Activated CD4-positive, alpha-beta T cell treated with anti-CD3 and anti-CD28 coated beads, Interleukin-2, amount 50 U/mL, for 16 hours (primary cell): ENCODE measurements at regions not wholly inside any gene's neighbourhood (a gene's known extent, or its start where the extent isn't known, plus 50 kb on each side); places are given as distances from the start of the nearest gene placed in this dataset.
"Not testable (repeated sequence)": the region's sequence is repeated elsewhere in the genome, so short reads cannot be mapped to it uniquely, and the experiment has no call there.

Experiments
- DNase-seq: peaks from one replicate; pipeline ENCODE4 v3.0.0-alpha.2; 2020

GRCh38 chr17:77786740-77787505 is 171.6 kb upstream of the TNRC6C start:
- DNase-seq = no peak

- DNase-seq = no peak
Observed at GRCh38 chr17:77790143-77790829, 168.2 kb upstream of the TNRC6C start.

DNA sequence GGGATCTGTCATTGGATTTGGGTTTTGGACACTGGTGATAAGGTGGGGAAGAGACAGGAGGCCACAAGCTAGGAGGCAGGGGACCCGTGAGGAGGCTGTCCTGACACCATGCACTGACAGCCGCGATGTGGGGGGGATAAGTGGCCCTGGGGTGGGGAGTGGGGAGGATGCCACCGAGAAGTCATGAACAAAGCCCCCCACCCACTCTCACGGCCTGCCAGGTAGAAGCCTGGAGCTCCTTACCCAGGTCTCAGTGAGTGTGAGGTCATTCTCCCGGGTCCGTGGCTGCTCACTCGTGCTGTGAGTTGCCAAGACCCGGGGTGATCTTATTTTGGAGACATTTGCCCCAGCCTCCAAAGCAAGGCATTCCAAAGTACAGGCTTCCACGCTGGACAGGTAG is 165.9 kb upstream of the TNRC6C start:
- no peak for DNase-seq

DNA sequence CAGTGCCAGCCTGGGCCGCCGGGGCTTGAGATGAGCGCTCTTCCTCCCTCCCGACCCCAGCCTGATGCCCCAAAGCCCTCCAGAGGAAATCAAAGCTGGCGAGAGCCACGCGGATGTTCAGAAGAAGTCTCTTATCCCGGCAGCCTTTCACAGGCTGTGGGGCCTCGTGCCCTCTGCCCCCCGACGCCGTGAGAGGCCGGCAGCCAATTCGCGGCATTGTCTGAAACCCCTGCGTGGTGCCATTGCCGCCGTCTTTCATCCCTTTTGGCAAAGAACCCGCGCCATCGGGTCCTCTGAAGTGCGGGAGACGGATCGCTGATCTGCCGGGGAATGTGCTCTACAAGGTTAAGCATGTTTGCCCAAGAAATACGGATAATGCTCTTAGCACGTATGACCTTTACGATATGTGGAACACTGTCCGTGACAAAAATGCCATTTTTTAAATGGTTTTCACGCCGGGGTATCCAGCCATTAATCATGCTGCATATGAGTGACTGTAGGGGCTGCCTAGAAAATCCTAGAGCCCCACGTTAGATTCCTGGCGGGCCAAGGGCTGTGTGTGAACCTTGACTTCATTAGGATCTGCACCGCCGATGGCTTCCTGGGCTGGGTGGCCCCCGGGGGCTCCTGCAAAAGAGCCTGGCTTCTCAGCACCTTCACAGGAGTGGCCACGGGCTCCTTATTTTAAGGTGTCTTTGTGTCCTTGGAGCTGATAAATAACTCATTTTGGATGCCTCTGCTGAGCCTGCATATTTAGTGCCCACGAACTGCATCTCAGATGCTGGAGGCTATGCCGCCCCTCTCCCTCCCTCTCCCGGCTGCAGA is 165.1 kb upstream of the TNRC6C start:
- no peak for DNase-seq

GRCh38 chr17:77793971-77794235 is 164.6 kb upstream of the TNRC6C start:
- DNase-seq = no peak

DNA sequence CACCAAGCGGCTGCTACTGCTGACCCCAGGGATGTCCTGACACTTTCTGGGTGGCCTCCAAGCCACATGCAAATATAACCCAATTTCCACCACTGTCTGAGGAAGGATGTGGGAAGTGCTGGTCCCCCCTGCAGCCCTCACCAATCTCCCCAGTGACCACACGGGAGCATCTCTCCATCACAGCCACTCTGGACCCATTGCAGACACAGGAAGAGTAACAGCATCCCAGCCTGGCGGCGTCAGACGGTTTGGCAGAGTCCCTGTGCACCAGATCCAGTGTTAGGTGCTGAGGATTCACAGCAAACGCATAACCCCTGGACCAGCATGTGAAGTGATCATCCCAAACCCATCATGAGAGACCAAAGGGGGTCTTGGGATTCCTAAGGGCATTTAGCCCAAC is 163.7 kb upstream of the TNRC6C start:
- DNase-seq = no peak

DNA sequence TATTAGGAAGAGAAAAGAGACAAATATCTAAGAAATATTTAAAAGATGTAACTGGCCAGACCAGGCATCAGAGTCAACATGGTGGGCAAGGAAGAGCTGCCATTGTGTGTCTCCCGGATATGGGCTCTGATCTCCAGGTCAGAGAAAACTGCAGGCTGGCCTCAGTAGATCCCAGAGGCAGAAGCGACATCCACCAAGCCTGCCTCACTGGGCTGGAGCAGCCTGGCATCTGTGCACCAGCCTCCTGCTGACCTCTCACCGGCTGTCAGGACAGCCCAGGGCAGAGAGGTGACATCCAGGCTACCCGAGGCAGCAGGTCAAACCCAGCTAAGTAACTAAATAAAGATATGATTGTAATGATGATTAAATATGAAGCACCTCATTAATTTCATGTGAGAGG is 162.8 kb upstream of the TNRC6C start:
- no peak for DNase-seq

- no peak for DNase-seq
Observed at GRCh38 chr17:77796176-77796860, 162.2 kb upstream of the TNRC6C start.

DNA sequence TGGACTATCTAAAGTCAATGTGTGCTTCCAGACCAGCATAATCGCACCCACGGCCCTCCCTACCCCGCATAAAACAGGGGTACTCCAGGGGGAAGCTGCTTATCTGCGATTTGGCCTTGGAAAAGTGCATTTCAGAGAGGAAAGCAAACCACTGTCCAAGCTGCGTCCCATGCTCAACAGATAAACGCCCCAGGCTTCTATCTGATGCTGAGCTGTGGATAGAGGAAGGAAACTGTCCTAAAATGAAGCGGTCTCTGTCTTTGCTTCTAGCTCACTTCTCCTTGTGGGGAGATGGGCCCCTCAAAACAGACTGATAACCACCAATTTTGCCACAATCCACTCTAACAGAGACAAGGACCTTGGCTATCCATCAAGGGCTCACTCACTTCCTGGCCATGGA is 160.5 kb upstream of the TNRC6C start:
- DNase-seq = no peak

DNA sequence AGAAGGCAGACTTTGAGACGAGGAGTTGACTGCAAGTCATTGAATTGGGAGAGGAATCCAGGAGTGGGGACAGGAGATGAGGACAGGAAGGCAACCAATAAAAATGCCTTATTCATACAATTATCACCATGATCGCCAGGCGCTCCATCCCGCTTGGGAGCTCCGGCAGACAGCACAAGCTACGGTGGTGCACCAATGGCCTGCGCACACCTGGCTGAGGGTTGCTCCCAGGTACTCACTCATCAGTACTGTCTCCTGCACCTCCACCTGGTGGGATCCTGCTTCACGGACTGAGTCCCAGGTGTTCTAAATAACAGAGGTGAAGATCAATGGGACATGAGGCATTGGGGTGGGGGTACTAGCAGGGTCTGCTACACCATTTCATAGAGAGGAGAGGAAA is 160.0 kb upstream of the TNRC6C start:
- DNase-seq = no peak

DNA sequence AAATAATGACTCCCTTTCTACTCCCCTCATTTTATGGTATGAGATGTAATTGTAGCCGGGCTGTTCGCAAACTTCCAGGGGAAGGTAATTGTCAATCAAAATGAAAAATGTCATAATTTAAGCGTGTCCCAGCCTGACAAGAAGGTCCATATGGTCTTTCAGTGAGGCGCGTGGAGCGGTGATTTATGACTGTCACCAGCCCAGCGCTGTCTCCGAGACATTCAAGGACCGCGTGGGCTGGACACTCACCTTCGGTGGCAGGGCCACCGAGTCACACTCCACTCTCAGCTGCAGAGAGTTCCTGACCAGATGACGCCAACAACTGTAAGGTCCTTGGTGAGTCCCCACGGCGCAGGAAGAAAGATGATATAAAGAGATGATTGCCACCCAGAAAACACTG is 157.7 kb upstream of the TNRC6C start:
- DNase-seq = no peak

DNA sequence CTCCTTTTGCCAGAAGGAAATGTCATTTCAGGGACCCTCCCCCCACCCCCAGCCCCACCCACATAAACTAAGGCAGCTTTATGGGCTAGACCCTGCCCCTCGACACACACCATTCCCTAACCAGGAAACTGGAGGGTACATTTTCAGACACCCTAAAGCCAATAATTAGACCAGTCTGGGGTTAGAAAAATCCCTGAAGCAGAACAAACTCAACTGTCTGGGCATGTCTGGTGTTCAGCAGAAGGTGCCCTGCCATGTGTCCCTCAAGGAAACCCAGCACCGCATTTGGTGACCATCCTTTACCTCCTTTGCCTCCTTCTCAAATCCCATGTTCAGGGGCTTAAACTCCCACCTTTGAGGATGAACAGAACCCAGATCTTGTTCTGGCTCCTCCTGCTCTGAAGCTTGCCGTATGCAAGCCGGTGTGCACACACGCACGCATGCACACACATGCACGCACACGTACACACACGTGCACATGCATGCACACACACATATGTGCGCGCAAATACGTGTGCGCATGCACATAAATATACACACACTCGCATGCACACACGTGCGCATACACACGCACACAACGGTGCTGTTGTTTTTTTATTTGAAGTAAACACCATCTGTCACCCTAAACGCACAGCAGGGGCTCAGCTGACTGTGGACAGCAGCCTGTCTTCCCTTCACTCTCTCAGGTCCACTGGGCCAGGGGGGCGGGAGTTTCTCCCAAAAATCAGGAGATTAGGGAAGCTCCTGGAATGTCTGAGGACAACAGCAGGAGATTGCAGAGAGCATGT is 156.8 kb upstream of the TNRC6C start:
- DNase-seq = no peak

DNA sequence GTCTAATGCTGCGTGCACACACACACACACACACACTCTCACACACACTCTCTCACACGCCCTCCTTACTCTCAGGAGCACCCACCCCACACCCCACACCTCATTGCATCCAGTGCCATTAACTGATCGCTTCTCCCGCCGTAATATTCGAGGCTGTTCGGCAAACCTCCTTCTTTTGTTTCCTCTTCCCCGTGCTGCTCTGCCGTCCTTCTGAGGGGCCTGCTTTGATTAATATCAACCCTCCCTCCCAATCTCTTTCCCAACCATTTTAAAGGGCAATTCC is 156.2 kb upstream of the TNRC6C start:
- no peak for DNase-seq

DNA sequence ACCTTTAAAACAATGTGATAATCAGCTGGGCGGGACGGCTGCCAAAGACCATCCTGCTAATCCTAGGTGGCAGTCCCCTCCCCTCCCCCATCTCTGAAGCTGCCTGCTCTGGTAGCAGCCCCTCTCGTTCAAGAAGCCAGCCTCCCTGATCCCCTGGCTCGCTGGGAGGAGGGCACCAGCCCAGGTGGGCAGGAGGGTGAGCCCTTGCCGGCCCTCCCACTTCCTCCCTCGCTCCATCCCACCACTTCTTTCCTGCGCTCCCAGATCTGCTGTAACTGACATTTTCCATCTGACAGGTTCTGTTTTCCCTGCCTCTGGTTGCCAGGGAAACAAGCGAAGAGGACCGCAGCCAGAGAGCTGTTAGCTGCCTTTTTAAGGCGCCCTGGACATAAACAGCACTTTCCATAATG is 155.7 kb upstream of the TNRC6C start:
- no peak for DNase-seq

- no peak for DNase-seq
Observed at GRCh38 chr17:77803726-77804125, 154.8 kb upstream of the TNRC6C start.

DNA sequence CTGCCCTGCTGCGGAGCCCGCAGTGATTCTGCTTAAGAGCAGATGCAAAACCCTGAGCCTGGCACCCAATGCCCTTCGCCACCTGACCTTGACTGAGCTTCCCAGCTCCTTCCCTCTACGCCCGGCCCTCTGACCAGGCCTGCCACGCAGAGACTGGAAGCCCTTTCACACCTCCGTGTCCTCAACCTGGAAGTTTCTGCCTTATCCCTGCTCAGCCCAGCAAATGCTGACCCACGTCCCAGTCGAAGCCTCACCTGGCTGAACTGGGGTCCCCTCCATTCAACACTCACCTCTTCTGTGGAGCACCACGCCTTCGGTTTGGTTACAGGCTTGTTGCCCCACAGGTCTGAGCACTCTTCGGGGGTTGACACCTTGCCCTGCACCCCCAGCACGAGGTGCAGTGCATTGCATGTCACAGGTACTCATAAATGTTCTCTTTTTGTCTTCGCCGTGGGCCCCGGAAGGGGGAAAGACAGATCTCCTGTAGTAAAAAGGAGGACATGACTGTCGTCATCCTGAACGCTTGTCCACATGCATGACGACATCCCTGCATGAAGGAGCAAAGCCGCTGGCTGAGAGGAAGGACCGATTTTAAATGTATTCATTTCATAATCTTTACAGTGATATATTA is 153.6 kb upstream of the TNRC6C start:
- no peak for DNase-seq

DNA sequence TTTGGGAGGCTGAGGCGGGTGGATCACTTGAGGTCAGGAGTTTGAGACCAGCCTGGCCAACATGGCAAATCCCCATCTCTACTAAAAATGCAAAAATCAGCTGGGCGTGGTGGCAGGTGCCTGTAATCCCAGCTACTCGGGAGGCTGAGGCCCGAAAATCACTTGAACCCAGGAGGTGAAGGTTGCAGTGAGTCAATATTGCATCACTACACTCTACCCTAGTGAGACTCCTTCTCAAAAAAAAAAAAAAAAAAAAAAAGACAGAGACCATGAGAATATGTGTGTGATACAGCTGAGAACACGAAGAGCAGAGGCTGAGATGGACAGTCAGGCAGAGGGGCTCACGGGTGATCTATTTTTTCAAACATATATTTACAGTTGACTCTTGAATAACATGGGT is 152.5 kb upstream of the TNRC6C start:
- not testable (repeated sequence) for DNase-seq

DNA sequence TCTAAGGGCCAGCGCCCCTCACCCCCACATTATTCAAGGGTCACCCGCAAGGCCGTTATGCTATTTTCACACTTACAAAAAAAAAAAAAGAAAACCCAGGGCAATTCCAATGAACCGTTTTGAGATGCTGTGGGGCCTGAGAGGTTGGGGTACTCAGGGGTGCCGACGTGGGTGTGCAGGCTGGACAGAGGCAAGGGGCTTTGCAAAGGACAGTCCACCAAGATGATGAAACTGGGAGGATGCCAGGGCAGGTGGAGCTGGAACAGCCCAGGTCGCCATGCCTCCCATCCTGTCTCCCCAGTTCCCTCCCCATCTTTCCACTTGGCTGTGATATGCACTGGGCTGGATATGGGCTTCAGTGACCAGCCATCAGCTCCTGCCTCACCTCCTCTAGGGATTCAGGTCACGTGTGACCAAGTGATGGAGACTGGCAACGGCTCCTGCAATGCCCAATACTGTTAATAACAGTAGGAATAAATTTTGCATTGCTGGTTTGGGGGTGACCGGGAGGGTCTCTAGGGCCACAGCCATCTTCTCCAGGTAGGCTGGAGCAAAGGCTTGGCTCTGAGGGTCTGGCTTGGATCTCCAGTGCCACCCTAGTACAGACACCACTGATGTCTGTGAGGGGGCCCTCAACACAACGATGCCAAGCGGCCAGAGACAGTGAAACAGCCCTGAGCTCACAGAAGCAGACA is 151.3 kb upstream of the TNRC6C start:
- DNase-seq = no peak

DNA sequence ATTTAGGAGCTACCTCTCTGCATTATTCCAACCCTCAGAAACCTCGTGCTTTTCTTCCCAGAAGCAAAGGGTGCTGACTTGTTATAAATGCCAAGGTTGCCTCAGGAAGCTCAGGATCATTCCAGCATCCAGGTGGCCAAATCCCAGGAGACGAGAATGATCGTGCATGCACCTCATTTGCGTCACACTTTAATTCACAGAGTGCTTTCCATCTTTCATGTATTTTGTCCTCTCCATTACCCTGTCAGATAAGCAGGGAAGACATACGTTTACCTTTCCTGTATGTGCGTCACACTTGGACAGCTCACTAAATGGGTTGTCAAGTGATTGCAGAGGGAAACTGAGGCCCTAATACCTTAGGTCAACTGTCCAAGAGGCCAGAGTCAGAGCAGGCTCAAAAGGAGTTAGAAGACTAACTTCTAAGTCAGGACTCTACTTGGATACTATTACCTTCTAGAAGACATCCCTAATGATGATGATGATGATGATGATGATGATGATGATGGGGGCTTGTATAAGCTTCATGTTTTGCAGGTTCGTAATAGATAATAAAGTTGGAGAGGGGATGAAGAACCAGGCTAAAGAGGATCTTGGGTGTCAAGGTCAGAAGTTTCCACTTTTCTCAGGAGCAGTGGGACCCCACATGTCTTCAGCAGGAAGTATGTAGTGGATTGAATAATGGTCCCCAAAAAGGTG is 150.6 kb upstream of the TNRC6C start:
- DNase-seq = no peak

GRCh38 chr17:77808686-77809425 is 149.6 kb upstream of the TNRC6C start:
- no peak for DNase-seq
